GM18498 (cell line): ENCODE measurements at regions not wholly inside any gene's neighbourhood (a gene's known extent, or its start where the extent isn't known, plus 50 kb on each side); places are given as distances from the start of the nearest gene placed in this dataset.

Experiments
- ATAC-seq: cut with Tn5 transposase; IDR thresholded peaks from one replicate; pipeline ENCODE4 v1.9.1; 2021; ENCODE audit warnings: mild to moderate bottlenecking, moderate library complexity; ENCODE audit not compliant: unreplicated experiment

GRCh38 chr16:74183601-74184360, 112.8 kb upstream of the PSMD7 start:
- ATAC-seq, result no peak

- no peak for ATAC-seq
These were observed 126.8 kb upstream of the PSMD7 start for GRCh38 chr16:74169687-74170376.

GRCh38 chr16:74169066-74169465, 127.5 kb upstream of the PSMD7 start:
- ATAC-seq, result no peak

- no peak for ATAC-seq
These were observed 128.2 kb upstream of the PSMD7 start for GRCh38 chr16:74168445-74168844.

- no peak for ATAC-seq
These were observed 130.2 kb upstream of the PSMD7 start for GRCh38 chr16:74166456-74166855.

- no peak for ATAC-seq
These were observed 131.0 kb upstream of the PSMD7 start for GRCh38 chr16:74165566-74166080.

- no peak for ATAC-seq
These were observed 135.9 kb upstream of the PSMD7 start for GRCh38 chr16:74160759-74161158.

GRCh38 chr16:74153773-74154172, 142.8 kb upstream of the PSMD7 start:
- no peak for ATAC-seq

- no peak for ATAC-seq
These were observed 150.0 kb upstream of the PSMD7 start for GRCh38 chr16:74146643-74147042.

- no peak for ATAC-seq
These were observed 153.4 kb upstream of the PSMD7 start for GRCh38 chr16:74143171-74143570.

GRCh38 chr16:74141015-74141414, 155.6 kb upstream of the PSMD7 start:
- no peak for ATAC-seq

- ATAC-seq, result no peak
These were observed 156.1 kb upstream of the PSMD7 start for GRCh38 chr16:74140557-74140956.

GRCh38 chr16:74123826-74124225, 172.8 kb upstream of the PSMD7 start:
- no peak for ATAC-seq

- ATAC-seq, result no peak
These were observed 173.4 kb upstream of the PSMD7 start for GRCh38 chr16:74123195-74123594.

- no peak for ATAC-seq
These were observed 178.8 kb upstream of the PSMD7 start for GRCh38 chr16:74117798-74118197.

GRCh38 chr16:74113545-74113944, 183.1 kb upstream of the PSMD7 start:
- no peak for ATAC-seq

GRCh38 chr16:74111456-74111982, 185.1 kb upstream of the PSMD7 start:
- no peak for ATAC-seq

GRCh38 chr16:74107795-74108610, 188.6 kb upstream of the PSMD7 start:
- ATAC-seq, result peak; percentile 73

GRCh38 chr16:74104022-74104421, 192.6 kb upstream of the PSMD7 start:
- no peak for ATAC-seq

- ATAC-seq, result no peak
These were observed 195.1 kb upstream of the PSMD7 start for GRCh38 chr16:74101379-74102137.
